ENCODE measurements at regions not wholly inside any gene's neighbourhood (a gene's known extent, or its start where the extent isn't known, plus 50 kb on each side); places are given as distances from the start of the nearest gene placed in this dataset.

GRCh38 chr1:59089922-59090457 lies 206.9 kb upstream of the FGGY start:
- Histone ChIP-seq H3K9ac (ENCODE audit: low read length) (no peak overlapping the region), H3K4me1 (ENCODE audit: control insufficient read depth, low read depth, low read length) (peaks cover 7% of the 10 kb centered on the region), H3K9me3 (ENCODE audit: control insufficient read depth, low read depth, low read length) (no peaks in the 10 kb centered on the region), H3K27me3 (ENCODE audit: control insufficient read depth, insufficient read depth, low read length) (no peaks in the 10 kb centered on the region), H3K4me3 (ENCODE audit: low read length) (no peak overlapping the region), H3K27ac (ENCODE audit: low read length) (no peak overlapping the region), H3K36me3 (ENCODE audit: control insufficient read depth, low read depth, low read length) (no peaks in the 10 kb centered on the region)

- H3K4me1 ChIP-seq (ENCODE audit: control insufficient read depth, low read depth, low read length), result peaks cover 7% of the 10 kb centered on the region
- H3K9me3 ChIP-seq (ENCODE audit: control insufficient read depth, low read depth, low read length), result no peaks in the 10 kb centered on the region
- H3K36me3 ChIP-seq (ENCODE audit: control insufficient read depth, low read depth, low read length), result no peaks in the 10 kb centered on the region
- no peaks in the 10 kb centered on the region for H3K27me3 ChIP-seq (ENCODE audit: control insufficient read depth, insufficient read depth, low read length)
- H3K27ac ChIP-seq (ENCODE audit: low read length), result no peak overlapping the region
- H3K9ac ChIP-seq (ENCODE audit: low read length), result no peak overlapping the region
- no peak overlapping the region for H3K4me3 ChIP-seq (ENCODE audit: low read length)
Observed at GRCh38 chr1:59092126-59092525, 204.8 kb upstream of the FGGY start.

- no peaks in the 10 kb centered on the region for H3K36me3 ChIP-seq (ENCODE audit: control insufficient read depth, low read depth, low read length)
- no peak overlapping the region for H3K4me3 ChIP-seq (ENCODE audit: low read length)
- no peaks in the 10 kb centered on the region for H3K27me3 ChIP-seq (ENCODE audit: control insufficient read depth, insufficient read depth, low read length)
- no peaks in the 10 kb centered on the region for H3K9me3 ChIP-seq (ENCODE audit: control insufficient read depth, low read depth, low read length)
- H3K27ac ChIP-seq (ENCODE audit: low read length), result no peak overlapping the region
- peaks cover 7% of the 10 kb centered on the region for H3K4me1 ChIP-seq (ENCODE audit: control insufficient read depth, low read depth, low read length)
- H3K9ac ChIP-seq (ENCODE audit: low read length), result no peak overlapping the region
Observed at GRCh38 chr1:59094001-59094400, 202.9 kb upstream of the FGGY start.

DNA sequence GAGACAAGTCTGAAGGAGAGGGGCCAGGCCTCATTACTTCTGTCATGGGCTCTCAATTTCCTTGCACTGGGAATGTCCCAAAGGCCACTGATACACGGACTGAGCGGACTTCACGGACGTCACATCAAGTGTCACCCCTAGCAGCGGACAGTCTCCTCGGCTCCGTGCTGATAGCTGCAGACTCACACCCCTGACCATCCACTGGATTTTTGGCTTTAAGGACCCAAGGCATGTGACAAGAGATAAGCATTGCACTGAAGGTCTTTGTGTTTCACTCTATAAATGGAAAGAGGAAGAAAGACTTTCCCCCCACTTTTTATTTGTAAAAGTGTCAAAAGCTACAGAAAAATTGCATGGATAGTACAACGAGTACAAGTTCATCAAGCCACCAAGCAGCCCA lies 200.4 kb upstream of the FGGY start:
- Histone ChIP-seq H3K27ac (ENCODE audit: low read length) (no peak overlapping the region), H3K27me3 (ENCODE audit: control insufficient read depth, insufficient read depth, low read length) (no peaks in the 10 kb centered on the region), H3K36me3 (ENCODE audit: control insufficient read depth, low read depth, low read length) (no peaks in the 10 kb centered on the region), H3K4me1 (ENCODE audit: control insufficient read depth, low read depth, low read length) (no peaks in the 10 kb centered on the region), H3K9me3 (ENCODE audit: control insufficient read depth, low read depth, low read length) (no peaks in the 10 kb centered on the region), H3K4me3 (ENCODE audit: low read length) (no peak overlapping the region), H3K9ac (ENCODE audit: low read length) (no peak overlapping the region)

GRCh38 chr1:59098655-59099054 lies 198.2 kb upstream of the FGGY start:
- Histone ChIP-seq H3K9ac (ENCODE audit: low read length) (no peak overlapping the region), H3K4me1 (ENCODE audit: control insufficient read depth, low read depth, low read length) (no peaks in the 10 kb centered on the region), H3K9me3 (ENCODE audit: control insufficient read depth, low read depth, low read length) (no peaks in the 10 kb centered on the region), H3K27ac (ENCODE audit: low read length) (no peak overlapping the region), H3K36me3 (ENCODE audit: control insufficient read depth, low read depth, low read length) (no peaks in the 10 kb centered on the region), H3K4me3 (ENCODE audit: low read length) (no peak overlapping the region), H3K27me3 (ENCODE audit: control insufficient read depth, insufficient read depth, low read length) (no peaks in the 10 kb centered on the region)

DNA sequence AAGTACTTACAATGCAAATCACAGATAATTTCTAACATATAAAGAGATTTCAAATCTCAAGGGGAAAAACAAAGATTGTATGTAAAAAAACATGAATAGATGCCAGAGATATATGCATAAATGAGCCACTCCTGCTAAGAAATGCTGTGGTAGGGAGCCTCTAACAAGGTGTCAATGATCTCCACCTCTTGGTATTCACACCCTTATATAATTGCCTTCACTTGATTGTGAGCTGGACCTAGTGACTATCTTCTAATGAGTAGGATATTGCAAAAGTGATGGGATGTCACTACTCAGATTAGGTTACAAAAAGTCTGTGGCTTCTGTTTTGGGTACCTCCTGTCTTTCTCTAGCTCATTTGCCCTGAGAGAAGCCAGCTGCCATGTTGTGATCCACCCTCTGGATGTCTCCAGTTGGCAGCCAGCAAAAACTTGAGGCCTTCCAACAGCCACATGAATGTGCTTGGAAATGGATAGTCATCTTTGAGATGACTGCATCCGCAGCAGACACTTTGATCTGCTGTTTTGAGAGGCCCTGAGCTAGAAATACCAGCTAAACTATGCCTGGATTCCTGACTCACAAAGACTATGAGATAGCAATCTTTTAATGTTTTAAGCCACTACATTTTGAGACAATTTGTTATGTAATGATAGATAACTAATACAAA lies 196.1 kb upstream of the FGGY start:
- H3K27ac ChIP-seq (ENCODE audit: low read length), result no peak overlapping the region
- H3K9me3 ChIP-seq (ENCODE audit: control insufficient read depth, low read depth, low read length), result no peaks in the 10 kb centered on the region
- H3K4me1 ChIP-seq (ENCODE audit: control insufficient read depth, low read depth, low read length), result peaks cover 4% of the 10 kb centered on the region
- H3K36me3 ChIP-seq (ENCODE audit: control insufficient read depth, low read depth, low read length), result no peaks in the 10 kb centered on the region
- no peak overlapping the region for H3K9ac ChIP-seq (ENCODE audit: low read length)
- no peaks in the 10 kb centered on the region for H3K27me3 ChIP-seq (ENCODE audit: control insufficient read depth, insufficient read depth, low read length)
- H3K4me3 ChIP-seq (ENCODE audit: low read length), result no peak overlapping the region

- Histone ChIP-seq H3K36me3 (ENCODE audit: control insufficient read depth, low read depth, low read length) (no peaks in the 10 kb centered on the region), H3K4me3 (ENCODE audit: low read length) (no peak overlapping the region), H3K9ac (ENCODE audit: low read length) (no peak overlapping the region), H3K27ac (ENCODE audit: low read length) (no peak overlapping the region), H3K27me3 (ENCODE audit: control insufficient read depth, insufficient read depth, low read length) (no peaks in the 10 kb centered on the region), H3K4me1 (ENCODE audit: control insufficient read depth, low read depth, low read length) (peaks cover 4% of the 10 kb centered on the region), H3K9me3 (ENCODE audit: control insufficient read depth, low read depth, low read length) (no peaks in the 10 kb centered on the region)
Observed at GRCh38 chr1:59101518-59101917, 195.4 kb upstream of the FGGY start.

GRCh38 chr1:59103457-59103856 lies 193.4 kb upstream of the FGGY start:
- Histone ChIP-seq H3K9me3 (ENCODE audit: control insufficient read depth, low read depth, low read length) (no peaks in the 10 kb centered on the region), H3K9ac (ENCODE audit: low read length) (no peak overlapping the region), H3K27me3 (ENCODE audit: control insufficient read depth, insufficient read depth, low read length) (no peaks in the 10 kb centered on the region), H3K4me1 (ENCODE audit: control insufficient read depth, low read depth, low read length) (peaks cover 10% of the 10 kb centered on the region), H3K36me3 (ENCODE audit: control insufficient read depth, low read depth, low read length) (no peaks in the 10 kb centered on the region), H3K27ac (ENCODE audit: low read length) (no peak overlapping the region), H3K4me3 (ENCODE audit: low read length) (no peak overlapping the region)

DNA sequence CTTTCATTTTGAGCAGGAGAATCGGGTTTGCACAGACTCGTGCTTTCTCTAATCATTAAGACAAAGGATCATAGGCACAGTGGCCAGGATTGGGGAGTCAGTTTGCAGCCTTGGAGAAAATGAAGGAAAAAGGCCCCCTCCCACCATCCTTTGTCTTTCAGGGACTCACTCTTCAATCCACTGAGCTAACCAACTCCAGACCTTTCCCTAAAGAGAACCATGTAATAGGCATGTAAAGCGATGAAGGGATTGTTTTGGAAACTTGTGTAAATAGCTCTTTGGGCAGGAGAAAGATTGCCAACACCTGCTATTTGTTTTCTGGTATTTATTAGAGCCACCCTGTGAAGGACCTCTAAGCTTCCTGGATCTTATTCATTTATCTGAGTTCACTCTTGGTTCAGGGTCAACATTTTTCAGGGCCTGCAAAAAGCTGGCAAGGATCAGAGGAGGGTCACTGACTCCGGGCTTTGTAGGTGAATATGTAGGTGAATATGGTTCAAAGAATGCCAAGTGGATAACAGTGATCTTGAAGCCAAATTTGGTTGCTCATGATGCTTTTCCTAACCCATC lies 192.6 kb upstream of the FGGY start:
- no peaks in the 10 kb centered on the region for H3K9me3 ChIP-seq (ENCODE audit: control insufficient read depth, low read depth, low read length)
- H3K4me1 ChIP-seq (ENCODE audit: control insufficient read depth, low read depth, low read length), result peaks cover 10% of the 10 kb centered on the region
- H3K27me3 ChIP-seq (ENCODE audit: control insufficient read depth, insufficient read depth, low read length), result no peaks in the 10 kb centered on the region
- H3K9ac ChIP-seq (ENCODE audit: low read length), result no peak overlapping the region
- no peak overlapping the region for H3K27ac ChIP-seq (ENCODE audit: low read length)
- no peak overlapping the region for H3K4me3 ChIP-seq (ENCODE audit: low read length)
- H3K36me3 ChIP-seq (ENCODE audit: control insufficient read depth, low read depth, low read length), result no peaks in the 10 kb centered on the region

GRCh38 chr1:59105548-59106507 lies 191.1 kb upstream of the FGGY start:
- H3K4me3 ChIP-seq (ENCODE audit: low read length), result no peak overlapping the region
- peaks cover 10% of the 10 kb centered on the region for H3K4me1 ChIP-seq (ENCODE audit: control insufficient read depth, low read depth, low read length)
- no peaks in the 10 kb centered on the region for H3K36me3 ChIP-seq (ENCODE audit: control insufficient read depth, low read depth, low read length)
- H3K27ac ChIP-seq (ENCODE audit: low read length), result no peak overlapping the region
- no peak overlapping the region for H3K9ac ChIP-seq (ENCODE audit: low read length)
- H3K9me3 ChIP-seq (ENCODE audit: control insufficient read depth, low read depth, low read length), result no peaks in the 10 kb centered on the region
- H3K27me3 ChIP-seq (ENCODE audit: control insufficient read depth, insufficient read depth, low read length), result no peaks in the 10 kb centered on the region

DNA sequence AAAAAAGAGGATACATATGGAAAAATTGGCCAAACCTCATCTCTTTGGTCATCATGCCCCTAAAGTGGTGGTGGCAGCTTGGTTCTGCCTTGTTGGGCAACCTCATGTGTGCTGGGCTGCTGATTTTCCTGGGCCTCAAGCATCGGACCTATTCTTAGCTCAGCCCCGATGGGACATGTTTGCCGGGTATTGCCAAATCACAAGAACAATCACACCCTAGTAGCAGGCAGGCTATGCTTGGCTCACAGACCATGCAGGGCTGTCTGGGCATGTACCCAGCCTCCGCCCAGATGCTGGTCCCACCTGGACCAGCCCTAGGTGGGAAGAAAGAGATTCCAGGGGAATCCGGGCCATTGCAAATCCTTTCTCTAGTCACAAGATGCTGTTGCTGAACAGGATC lies 189.4 kb upstream of the FGGY start:
- no peak overlapping the region for H3K4me3 ChIP-seq (ENCODE audit: low read length)

More for the DNA sequence above, 189.4 kb upstream of the FGGY start:
- Histone ChIP-seq H3K36me3 (ENCODE audit: control insufficient read depth, low read depth, low read length) (no peaks in the 10 kb centered on the region), H3K27ac (ENCODE audit: low read length) (no peak overlapping the region), H3K9ac (ENCODE audit: low read length) (no peak overlapping the region), H3K9me3 (ENCODE audit: control insufficient read depth, low read depth, low read length) (no peaks in the 10 kb centered on the region), H3K27me3 (ENCODE audit: control insufficient read depth, insufficient read depth, low read length) (no peaks in the 10 kb centered on the region), H3K4me1 (ENCODE audit: control insufficient read depth, low read depth, low read length) (peaks cover 10% of the 10 kb centered on the region)
